ENCODE measurements at regions not wholly inside any gene's neighbourhood (a gene's known extent, or its start where the extent isn't known, plus 50 kb on each side); places are given as distances from the start of the nearest gene placed in this dataset.
"Not testable (repeated sequence)": the region's sequence is repeated elsewhere in the genome, so short reads cannot be mapped to it uniquely, and the experiment has no call there.

DNA sequence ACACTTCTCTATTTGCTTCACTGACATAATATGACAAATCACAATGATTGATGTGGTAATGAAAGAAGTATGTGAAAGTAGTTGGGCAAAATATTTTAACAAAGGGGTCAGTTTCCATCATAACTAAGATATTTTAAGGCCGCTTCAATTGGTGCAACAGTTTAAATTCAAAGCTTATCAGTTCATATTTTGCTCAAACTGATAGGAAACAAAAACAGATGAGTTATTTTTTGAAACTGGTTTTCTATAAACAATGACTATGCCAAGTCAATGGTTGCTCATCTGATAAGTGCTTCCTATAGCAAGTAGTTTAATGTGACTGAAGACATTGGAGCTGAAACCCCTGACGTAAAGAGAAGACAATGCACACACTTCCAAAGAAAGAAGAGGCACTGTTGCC lies 1290.7 kb downstream of the SUCLG1 start:
- no peak for DNase-seq
- TF ChIP-seq GATA1 (IDR thresholded peaks at IDR 0.05; ENCODE audit: low read depth, low read length) (no peak), POLR2A (IDR thresholded peaks at IDR 0.05; ENCODE audit: low read length) (no peak)

- TF ChIP-seq POLR2A (IDR thresholded peaks at IDR 0.05; ENCODE audit: low read length) (no peak), GATA1 (IDR thresholded peaks at IDR 0.05; ENCODE audit: low read depth, low read length) (no peak)
- no peak for DNase-seq
Measured at GRCh38 chr2:83162421-83162820, 1296.7 kb downstream of the SUCLG1 start.

- no peak for DNase-seq
- TF ChIP-seq POLR2A (IDR thresholded peaks at IDR 0.05; ENCODE audit: low read length) (no peak), GATA1 (IDR thresholded peaks at IDR 0.05; ENCODE audit: low read depth, low read length) (no peak)
Measured at GRCh38 chr2:83160571-83160970, 1298.5 kb downstream of the SUCLG1 start.

- TF ChIP-seq GATA1 (IDR thresholded peaks at IDR 0.05; ENCODE audit: low read depth, low read length) = no peak
- no peak for TF ChIP-seq POLR2A (IDR thresholded peaks at IDR 0.05; ENCODE audit: low read length)
- DNase-seq = no peak
Measured at GRCh38 chr2:83155826-83156225, 1303.3 kb downstream of the SUCLG1 start.

GRCh38 chr2:83143946-83144345 lies 1315.1 kb downstream of the SUCLG1 start:
- DNase-seq = no peak
- TF ChIP-seq POLR2A (IDR thresholded peaks at IDR 0.05; ENCODE audit: low read length) (no peak), GATA1 (IDR thresholded peaks at IDR 0.05; ENCODE audit: low read depth, low read length) (no peak)

DNA sequence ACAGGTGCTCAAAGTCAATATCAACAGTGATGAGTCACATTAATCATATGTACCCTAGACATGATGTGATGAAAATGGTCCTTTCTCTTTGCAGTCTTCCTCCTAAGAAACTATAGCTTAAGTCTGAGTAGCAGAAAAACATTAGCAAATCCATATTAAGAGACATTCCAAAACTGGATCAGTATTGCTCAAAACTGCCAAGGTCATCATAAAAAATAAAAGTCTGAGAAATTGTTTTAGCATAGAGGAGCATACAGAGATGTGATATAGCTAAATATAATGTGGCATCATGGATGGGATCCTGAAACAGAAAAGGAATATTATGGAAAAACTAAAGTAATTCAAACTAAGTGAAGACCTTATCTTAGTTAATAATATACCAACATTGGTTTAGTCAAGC lies 1316.1 kb downstream of the SUCLG1 start:
- TF ChIP-seq GATA1 (IDR thresholded peaks at IDR 0.05; ENCODE audit: low read depth, low read length) (no peak), POLR2A (IDR thresholded peaks at IDR 0.05; ENCODE audit: low read length) (no peak)
- no peak for DNase-seq

- no peak for TF ChIP-seq POLR2A (IDR thresholded peaks at IDR 0.05; ENCODE audit: low read length)
- no peak for TF ChIP-seq GATA1 (IDR thresholded peaks at IDR 0.05; ENCODE audit: low read depth, low read length)
- no peak for DNase-seq
Measured at GRCh38 chr2:83115606-83116005, 1343.5 kb downstream of the SUCLG1 start.

DNA sequence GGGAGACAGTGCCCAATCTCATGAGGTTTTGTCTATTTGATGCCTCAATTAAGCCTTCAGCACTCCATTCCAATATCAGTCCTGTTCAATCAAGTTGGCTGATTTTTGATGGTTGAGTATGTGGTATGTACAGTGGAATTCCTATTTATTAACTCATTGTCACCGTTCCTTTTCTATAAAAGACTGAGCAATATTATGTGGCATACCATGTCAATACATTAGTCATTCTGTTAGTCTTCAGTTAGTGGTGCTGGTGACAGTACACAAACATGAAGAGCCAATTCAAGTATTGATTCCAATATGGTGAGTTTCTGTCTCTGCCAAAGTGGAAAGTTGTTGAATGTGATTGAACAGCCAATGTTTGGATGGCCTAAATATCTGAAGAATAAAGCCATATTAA lies 1343.9 kb downstream of the SUCLG1 start:
- DNase-seq = no peak

DNA sequence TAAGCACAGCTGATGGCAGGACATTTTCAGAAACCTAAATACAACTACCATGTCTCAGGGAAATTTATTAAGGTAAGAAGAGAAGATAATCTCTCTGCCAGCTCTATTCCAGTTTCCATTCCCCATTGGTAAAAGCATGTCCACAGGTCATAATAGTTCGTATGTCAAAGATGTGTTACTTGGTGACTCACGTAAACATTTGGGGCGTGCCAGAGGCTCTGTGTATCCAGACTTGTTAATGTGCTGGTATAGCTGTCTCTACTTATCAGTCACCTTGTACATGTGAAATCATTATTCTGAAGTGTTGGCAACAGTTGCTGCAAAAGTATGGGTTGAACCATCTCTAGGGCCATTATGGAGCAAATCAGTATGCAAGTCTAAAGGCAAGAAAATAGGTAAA lies 1345.1 kb downstream of the SUCLG1 start:
- no peak for DNase-seq
- TF ChIP-seq POLR2A (IDR thresholded peaks at IDR 0.05; ENCODE audit: low read length) (no peak), GATA1 (IDR thresholded peaks at IDR 0.05; ENCODE audit: low read depth, low read length) (no peak)

More for the DNA sequence above, 1343.9 kb downstream of the SUCLG1 start:
- TF ChIP-seq GATA1 (IDR thresholded peaks at IDR 0.05; ENCODE audit: low read depth, low read length) = no peak
- no peak for TF ChIP-seq POLR2A (IDR thresholded peaks at IDR 0.05; ENCODE audit: low read length)

DNA sequence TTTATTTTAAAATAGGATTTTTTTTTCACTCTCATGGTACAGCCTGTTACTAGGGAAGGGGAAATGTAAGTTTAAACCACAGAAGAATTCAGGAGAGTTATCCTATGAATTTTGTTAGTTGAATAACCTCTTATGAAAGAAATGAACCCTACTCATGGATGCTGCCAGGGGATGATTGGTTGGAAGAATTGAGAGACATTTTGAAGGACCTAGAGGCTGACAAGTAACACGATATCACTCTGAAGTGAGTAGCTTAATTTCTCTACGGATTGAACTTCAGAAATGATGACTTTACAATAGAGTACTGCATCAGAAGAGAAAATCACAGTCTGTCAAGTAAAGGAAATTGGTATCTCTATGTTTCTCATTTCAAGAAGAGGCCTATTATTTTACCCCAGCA lies 1346.2 kb downstream of the SUCLG1 start:
- no peak for DNase-seq
- TF ChIP-seq GATA1 (IDR thresholded peaks at IDR 0.05; ENCODE audit: low read depth, low read length) = no peak
- TF ChIP-seq POLR2A (IDR thresholded peaks at IDR 0.05; ENCODE audit: low read length) = no peak

DNA sequence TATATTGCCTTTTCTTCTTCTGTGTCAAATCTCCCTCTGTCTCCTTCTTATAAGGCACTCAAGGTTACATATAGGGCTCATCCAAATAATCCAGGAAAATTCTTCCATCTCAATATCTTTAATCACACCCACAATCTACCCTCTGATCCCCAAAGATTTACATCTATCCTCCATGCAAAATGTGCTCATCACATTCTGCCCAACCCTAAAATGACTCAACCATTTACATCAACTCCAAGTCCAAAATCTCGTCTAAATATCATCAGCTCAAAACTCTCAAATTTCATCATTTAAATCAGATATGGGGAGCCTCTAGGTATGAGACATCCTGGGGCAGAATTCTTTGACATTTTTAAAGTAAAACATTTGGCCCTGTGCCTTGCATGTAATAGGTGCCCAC lies 1349.8 kb downstream of the SUCLG1 start:
- DNase-seq = no peak
- TF ChIP-seq POLR2A (IDR thresholded peaks at IDR 0.05; ENCODE audit: low read length) = no peak
- TF ChIP-seq GATA1 (IDR thresholded peaks at IDR 0.05; ENCODE audit: low read depth, low read length) = no peak

DNA sequence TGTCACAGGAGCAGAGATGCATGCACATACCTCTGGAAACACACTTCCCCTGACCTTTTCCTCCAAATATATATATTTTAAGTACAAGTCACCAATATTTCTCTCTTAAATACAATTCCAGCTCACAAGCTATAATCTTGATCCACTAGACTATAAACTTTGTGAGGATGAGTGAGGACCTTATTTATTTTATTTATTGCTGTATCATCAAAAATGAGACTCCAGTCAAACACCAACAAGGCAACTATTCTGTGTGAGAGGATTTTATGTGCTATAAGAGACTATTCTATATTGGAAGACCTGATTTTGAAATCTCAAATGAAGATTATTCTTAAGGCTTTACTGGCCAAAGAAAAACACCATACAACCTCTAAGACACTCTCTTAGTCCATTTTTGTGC lies 1352.2 kb downstream of the SUCLG1 start:
- DNase-seq = no peak
- TF ChIP-seq POLR2A (IDR thresholded peaks at IDR 0.05; ENCODE audit: low read length) = no peak
- no peak for TF ChIP-seq GATA1 (IDR thresholded peaks at IDR 0.05; ENCODE audit: low read depth, low read length)

DNA sequence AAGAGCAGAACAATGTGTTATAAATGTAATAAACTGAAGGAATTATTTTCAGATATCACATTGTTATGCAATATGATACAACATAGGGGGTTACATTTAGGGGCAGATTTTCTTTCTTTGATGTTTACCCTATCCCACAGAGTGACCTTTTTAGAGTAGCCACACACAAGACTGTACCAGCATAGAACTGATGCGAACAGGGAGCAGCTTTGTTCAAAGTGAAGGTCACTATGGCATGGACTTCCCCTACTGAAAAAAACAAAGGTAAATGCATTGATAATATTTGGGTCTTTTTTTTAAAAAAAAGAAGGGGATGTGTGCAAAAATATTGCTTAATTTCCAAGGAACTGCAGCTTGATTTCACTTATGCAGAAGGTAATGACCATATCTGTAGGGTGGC lies 1354.9 kb downstream of the SUCLG1 start:
- DNase-seq = no peak
- no peak for TF ChIP-seq GATA1 (IDR thresholded peaks at IDR 0.05; ENCODE audit: low read depth, low read length)

GRCh38 chr2:83103613-83104012 lies 1355.5 kb downstream of the SUCLG1 start:
- TF ChIP-seq GATA1 (IDR thresholded peaks at IDR 0.05; ENCODE audit: low read depth, low read length) (no peak), POLR2A (IDR thresholded peaks at IDR 0.05; ENCODE audit: low read length) (no peak)
- no peak for DNase-seq

DNA sequence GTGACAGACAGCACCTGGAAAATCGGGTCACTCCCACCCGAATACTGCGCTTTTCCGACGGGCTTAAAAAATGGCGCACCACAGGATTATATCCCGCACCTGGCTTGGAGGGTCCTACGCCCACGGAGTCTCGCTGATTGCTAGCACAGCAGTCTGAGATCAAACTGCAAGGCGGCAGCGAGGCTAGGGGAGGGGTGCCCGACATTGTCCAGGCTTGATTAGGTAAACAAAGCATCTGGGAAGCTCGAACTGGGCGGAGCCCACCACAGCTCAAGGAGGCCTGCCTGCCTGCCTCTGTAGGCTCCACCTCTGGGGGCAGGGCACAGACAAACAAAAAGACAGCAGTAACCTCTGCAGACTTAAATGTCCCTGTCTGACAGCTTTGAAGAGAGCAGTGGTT lies 1370.0 kb downstream of the SUCLG1 start:
- DNase-seq = not testable (repeated sequence)

- no peak for TF ChIP-seq POLR2A (IDR thresholded peaks at IDR 0.05; ENCODE audit: low read length)
- no peak for TF ChIP-seq GATA1 (IDR thresholded peaks at IDR 0.05; ENCODE audit: low read depth, low read length)
- DNase-seq = no peak
Measured at GRCh38 chr2:83085869-83086268, 1373.2 kb downstream of the SUCLG1 start.
